ENCODE measurements at regions not wholly inside any gene's neighbourhood (a gene's known extent, or its start where the extent isn't known, plus 50 kb on each side); places are given as distances from the start of the nearest gene placed in this dataset.

DNA sequence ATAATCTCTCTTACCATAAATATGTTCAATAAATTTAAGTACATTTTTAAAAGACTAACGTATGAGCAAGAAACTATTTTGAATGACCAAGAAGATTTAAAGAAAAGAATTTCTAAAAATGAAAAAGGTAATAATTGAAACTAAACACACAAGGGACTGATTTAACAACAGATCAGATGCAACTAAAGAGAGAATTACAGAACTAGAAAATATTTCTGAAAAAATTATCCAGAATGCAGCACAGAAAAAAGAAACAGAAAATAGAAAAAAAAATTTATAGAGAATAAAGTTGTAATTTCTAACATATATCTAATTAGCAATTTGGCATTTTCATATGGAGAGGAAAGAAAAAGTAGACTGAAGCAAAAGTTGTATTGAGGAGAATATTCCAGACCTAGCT, 269.3 kb downstream of the TLE1 start:
- Histone ChIP-seq H3F3A (ENCODE audit: low read depth) (no peaks in the 10 kb centered on the region), H3K36me3 (ENCODE audit: insufficient read depth, low read length) (no peaks in the 10 kb centered on the region), H3K9ac (ENCODE audit: low read depth, low read length, poor library complexity, severe bottlenecking) (no peak overlapping the region), H3K4me3 (ENCODE audit: low read length, poor library complexity, severe bottlenecking) (no peak overlapping the region), H3K9me3 (ENCODE audit: insufficient read depth, low read depth, low read length) (no peaks in the 10 kb centered on the region), H2AFZ (ENCODE audit: low read length) (no peak overlapping the region), H3K9me2 (replicated peaks; ENCODE audit: low read depth, low read length) (no peaks in the 10 kb centered on the region), H3K27me3 (ENCODE audit: insufficient read depth, low read length, poor library complexity, severe bottlenecking) (no peaks in the 10 kb centered on the region), H3K79me2 (ENCODE audit: insufficient read depth, low read length) (no peaks in the 10 kb centered on the region), H3K4me1 (ENCODE audit: insufficient read depth, low read length, poor library complexity, severe bottlenecking) (no peaks in the 10 kb centered on the region), H3K4me2 (ENCODE audit: low read depth, low read length, poor library complexity, severe bottlenecking) (no peak overlapping the region), H4K20me1 (ENCODE audit: insufficient read depth, low read length, poor library complexity, severe bottlenecking) (no peaks in the 10 kb centered on the region)
- TF ChIP-seq EZH2phosphoT487 (IDR thresholded peaks at IDR 0.05; ENCODE audit: borderline replicate concordance): no peak
- TF ChIP-seq, protein P1, sequence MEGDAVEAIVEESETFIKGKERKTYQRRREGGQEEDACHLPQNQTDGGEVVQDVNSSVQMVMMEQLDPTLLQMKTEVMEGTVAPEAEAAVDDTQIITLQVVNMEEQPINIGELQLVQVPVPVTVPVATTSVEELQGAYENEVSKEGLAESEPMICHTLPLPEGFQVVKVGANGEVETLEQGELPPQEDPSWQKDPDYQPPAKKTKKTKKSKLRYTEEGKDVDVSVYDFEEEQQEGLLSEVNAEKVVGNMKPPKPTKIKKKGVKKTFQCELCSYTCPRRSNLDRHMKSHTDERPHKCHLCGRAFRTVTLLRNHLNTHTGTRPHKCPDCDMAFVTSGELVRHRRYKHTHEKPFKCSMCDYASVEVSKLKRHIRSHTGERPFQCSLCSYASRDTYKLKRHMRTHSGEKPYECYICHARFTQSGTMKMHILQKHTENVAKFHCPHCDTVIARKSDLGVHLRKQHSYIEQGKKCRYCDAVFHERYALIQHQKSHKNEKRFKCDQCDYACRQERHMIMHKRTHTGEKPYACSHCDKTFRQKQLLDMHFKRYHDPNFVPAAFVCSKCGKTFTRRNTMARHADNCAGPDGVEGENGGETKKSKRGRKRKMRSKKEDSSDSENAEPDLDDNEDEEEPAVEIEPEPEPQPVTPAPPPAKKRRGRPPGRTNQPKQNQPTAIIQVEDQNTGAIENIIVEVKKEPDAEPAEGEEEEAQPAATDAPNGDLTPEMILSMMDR (conservative IDR thresholded peaks at IDR 0.05; ENCODE audit: low read length): no peak

DNA sequence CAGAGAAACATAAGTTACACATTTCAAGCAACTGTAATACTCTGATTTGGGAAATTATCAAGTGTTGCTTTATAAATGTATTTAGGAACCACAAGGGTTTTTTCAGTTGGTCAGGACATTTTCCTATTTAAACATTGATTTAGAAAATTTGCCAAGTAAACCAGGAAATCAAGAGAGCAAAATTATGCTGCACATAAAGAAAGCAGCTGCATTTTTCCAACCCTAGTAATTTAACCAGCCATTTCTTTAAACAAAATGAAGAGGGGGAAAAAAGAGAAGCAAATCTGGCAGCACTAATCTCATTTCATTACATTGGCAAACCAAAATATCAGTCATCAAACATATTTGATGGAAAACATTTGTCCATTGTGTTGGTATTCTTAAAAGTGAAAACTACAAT, 271.4 kb downstream of the TLE1 start:
- Histone ChIP-seq H3K9ac (ENCODE audit: low read depth, low read length, poor library complexity, severe bottlenecking) (no peak overlapping the region), H3K4me3 (ENCODE audit: low read length, poor library complexity, severe bottlenecking) (no peak overlapping the region), H3K9me2 (replicated peaks; ENCODE audit: low read depth, low read length) (no peaks in the 10 kb centered on the region), H4K20me1 (ENCODE audit: insufficient read depth, low read length, poor library complexity, severe bottlenecking) (no peaks in the 10 kb centered on the region), H3K4me2 (ENCODE audit: low read depth, low read length, poor library complexity, severe bottlenecking) (no peak overlapping the region), H3K79me2 (ENCODE audit: insufficient read depth, low read length) (no peaks in the 10 kb centered on the region), H3F3A (ENCODE audit: low read depth) (no peaks in the 10 kb centered on the region), H3K9me3 (ENCODE audit: insufficient read depth, low read depth, low read length) (no peaks in the 10 kb centered on the region), H2AFZ (ENCODE audit: low read length) (no peak overlapping the region), H3K36me3 (ENCODE audit: insufficient read depth, low read length) (no peaks in the 10 kb centered on the region), H3K27me3 (ENCODE audit: insufficient read depth, low read length, poor library complexity, severe bottlenecking) (no peaks in the 10 kb centered on the region), H3K4me1 (ENCODE audit: insufficient read depth, low read length, poor library complexity, severe bottlenecking) (no peaks in the 10 kb centered on the region)
- no peak for TF ChIP-seq EZH2phosphoT487 (IDR thresholded peaks at IDR 0.05; ENCODE audit: borderline replicate concordance)
- TF ChIP-seq, protein P1 (conservative IDR thresholded peaks at IDR 0.05; ENCODE audit: low read length): no peak

DNA sequence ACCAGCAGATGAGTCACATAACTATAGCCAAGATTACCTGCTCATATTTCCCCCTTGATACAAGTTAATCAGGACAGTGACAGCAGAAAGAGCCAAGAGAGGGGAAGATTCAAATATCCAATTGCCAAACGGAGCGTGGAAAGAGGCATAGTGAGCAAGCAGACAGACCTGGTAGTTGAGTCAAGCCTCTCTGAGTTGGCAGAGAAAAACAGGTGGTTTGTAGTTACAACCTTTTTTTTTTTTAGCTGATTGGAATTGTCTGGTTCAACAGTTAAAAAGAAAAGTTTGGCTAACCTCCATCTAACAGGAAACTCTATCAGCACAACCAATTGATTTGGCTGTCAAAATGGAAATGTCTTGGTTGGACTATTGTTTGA, 272.1 kb downstream of the TLE1 start:
- Histone ChIP-seq H3K36me3 (ENCODE audit: insufficient read depth, low read length) (no peaks in the 10 kb centered on the region), H3K4me2 (ENCODE audit: low read depth, low read length, poor library complexity, severe bottlenecking) (no peak overlapping the region), H3K4me1 (ENCODE audit: insufficient read depth, low read length, poor library complexity, severe bottlenecking) (no peaks in the 10 kb centered on the region), H3F3A (ENCODE audit: low read depth) (no peaks in the 10 kb centered on the region), H2AFZ (ENCODE audit: low read length) (no peak overlapping the region), H3K9me3 (ENCODE audit: insufficient read depth, low read depth, low read length) (no peaks in the 10 kb centered on the region), H3K9me2 (replicated peaks; ENCODE audit: low read depth, low read length) (no peaks in the 10 kb centered on the region), H3K4me3 (ENCODE audit: low read length, poor library complexity, severe bottlenecking) (no peak overlapping the region), H3K9ac (ENCODE audit: low read depth, low read length, poor library complexity, severe bottlenecking) (no peak overlapping the region), H4K20me1 (ENCODE audit: insufficient read depth, low read length, poor library complexity, severe bottlenecking) (no peaks in the 10 kb centered on the region), H3K79me2 (ENCODE audit: insufficient read depth, low read length) (no peaks in the 10 kb centered on the region), H3K27me3 (ENCODE audit: insufficient read depth, low read length, poor library complexity, severe bottlenecking) (no peaks in the 10 kb centered on the region)
- TF ChIP-seq EZH2phosphoT487 (IDR thresholded peaks at IDR 0.05; ENCODE audit: borderline replicate concordance): no peak
- TF ChIP-seq, protein P1 (conservative IDR thresholded peaks at IDR 0.05; ENCODE audit: low read length): no peak

All from Loucy (cell line).